SJCRH30 (cell line): ENCODE measurements at regions not wholly inside any gene's neighbourhood (a gene's known extent, or its start where the extent isn't known, plus 50 kb on each side); places are given as distances from the start of the nearest gene placed in this dataset.

Experiments used
- DNase-seq, 2 experiments: peaks; one replicate each; pipeline ENCODE4 v3.0.0-alpha.2; 2015 to 2020
- H3K27ac ChIP-seq: fragments of 250-450 bp; sonication (Bioruptor Pico); 2 replicates; pipeline ENCODE4 v1.5.1; 2020; ENCODE audit warnings: mild to moderate bottlenecking, moderate library complexity
- H3K27me3 ChIP-seq: fragments of 250-450 bp; sonication (Bioruptor Pico); 2 replicates; pipeline ENCODE4 v1.5.1; 2020; ENCODE audit warnings: mild to moderate bottlenecking, moderate library complexity
- H3K36me3 ChIP-seq: fragments of 250-450 bp; sonication (Bioruptor Pico); 2 replicates; pipeline ENCODE4 v1.5.1; 2020; ENCODE audit warnings: mild to moderate bottlenecking, moderate library complexity
- H3K4me1 ChIP-seq: fragments of 250-450 bp; sonication (Bioruptor Pico); 2 replicates; pipeline ENCODE4 v1.5.1; 2020; ENCODE audit warnings: mild to moderate bottlenecking, moderate library complexity
- H3K4me3 ChIP-seq: fragments of 250-450 bp; sonication (Bioruptor Pico); 2 replicates; pipeline ENCODE4 v1.5.1; 2020; ENCODE audit warnings: mild to moderate bottlenecking, moderate library complexity
- H3K9me3 ChIP-seq: fragments of 250-450 bp; sonication (Bioruptor Pico); replicated peaks from 2 replicates; pipeline ENCODE4 v1.5.1; 2020; ENCODE audit warnings: mild to moderate bottlenecking, moderate library complexity

GRCh38 chr9:82706786-82707185 lies 356.2 kb downstream of the RASEF start:
- no peak for DNase-seq
- no peak overlapping the region for H3K4me3 ChIP-seq

GRCh38 chr9:82716821-82717220 lies 346.1 kb downstream of the RASEF start:
- H3K27ac ChIP-seq: no peak overlapping the region
- no peaks in the 10 kb centered on the region for H3K4me1 ChIP-seq
- H3K9me3 ChIP-seq: no peaks in the 10 kb centered on the region
- no peaks in the 10 kb centered on the region for H3K36me3 ChIP-seq
- no peak overlapping the region for H3K4me3 ChIP-seq
- DNase-seq: no peak
- H3K27me3 ChIP-seq: no peaks in the 10 kb centered on the region

More at GRCh38 chr9:82706786-82707185, 356.2 kb downstream of the RASEF start:
- no peaks in the 10 kb centered on the region for H3K9me3 ChIP-seq
- no peaks in the 10 kb centered on the region for H3K4me1 ChIP-seq
- H3K27ac ChIP-seq: no peak overlapping the region
- no peaks in the 10 kb centered on the region for H3K36me3 ChIP-seq
- no peaks in the 10 kb centered on the region for H3K27me3 ChIP-seq

- Histone ChIP-seq H3K4me3 (no peak overlapping the region), H3K36me3 (no peaks in the 10 kb centered on the region), H3K27me3 (no peaks in the 10 kb centered on the region), H3K27ac (no peak overlapping the region), H3K9me3 (no peaks in the 10 kb centered on the region), H3K4me1 (no peaks in the 10 kb centered on the region)
- no peak for DNase-seq
Measured at GRCh38 chr9:82720515-82720914, 342.4 kb downstream of the RASEF start.

- Histone ChIP-seq H3K9me3 (no peaks in the 10 kb centered on the region), H3K36me3 (no peaks in the 10 kb centered on the region), H3K27ac (no peak overlapping the region), H3K4me1 (no peaks in the 10 kb centered on the region), H3K4me3 (no peak overlapping the region), H3K27me3 (no peaks in the 10 kb centered on the region)
- no peak for DNase-seq
Measured at GRCh38 chr9:82721593-82721992, 341.3 kb downstream of the RASEF start.

GRCh38 chr9:82722051-82722450 lies 340.9 kb downstream of the RASEF start:
- H3K9me3 ChIP-seq: no peaks in the 10 kb centered on the region
- no peaks in the 10 kb centered on the region for H3K27me3 ChIP-seq
- H3K4me1 ChIP-seq: no peaks in the 10 kb centered on the region
- no peak overlapping the region for H3K27ac ChIP-seq
- no peak for DNase-seq
- H3K4me3 ChIP-seq: no peak overlapping the region
- H3K36me3 ChIP-seq: no peaks in the 10 kb centered on the region

- Histone ChIP-seq H3K27me3 (no peaks in the 10 kb centered on the region), H3K36me3 (no peaks in the 10 kb centered on the region), H3K27ac (no peak overlapping the region), H3K4me3 (no peak overlapping the region), H3K9me3 (no peaks in the 10 kb centered on the region), H3K4me1 (no peaks in the 10 kb centered on the region)
- DNase-seq: no peak
Measured at GRCh38 chr9:82722561-82722960, 340.4 kb downstream of the RASEF start.

- H3K4me3 ChIP-seq: no peak overlapping the region
- no peak overlapping the region for H3K27ac ChIP-seq
- no peaks in the 10 kb centered on the region for H3K4me1 ChIP-seq
- no peak for DNase-seq
- H3K27me3 ChIP-seq: no peaks in the 10 kb centered on the region
- no peaks in the 10 kb centered on the region for H3K36me3 ChIP-seq
- H3K9me3 ChIP-seq: no peaks in the 10 kb centered on the region
Measured at GRCh38 chr9:82726424-82727276, 336.3 kb downstream of the RASEF start.

- H3K27ac ChIP-seq: no peak overlapping the region
- peaks cover 11% of the 10 kb centered on the region for H3K4me1 ChIP-seq
- no peaks in the 10 kb centered on the region for H3K9me3 ChIP-seq
- H3K36me3 ChIP-seq: no peaks in the 10 kb centered on the region
- H3K27me3 ChIP-seq: no peaks in the 10 kb centered on the region
- DNase-seq: no peak
- H3K4me3 ChIP-seq: no peak overlapping the region
Measured at GRCh38 chr9:82729141-82729540, 333.8 kb downstream of the RASEF start.

- no peak overlapping the region for H3K4me3 ChIP-seq
- DNase-seq: no peak
- H3K27me3 ChIP-seq: no peaks in the 10 kb centered on the region
Measured at GRCh38 chr9:82729991-82730589, 332.9 kb downstream of the RASEF start.

GRCh38 chr9:82732928-82733327 lies 330.0 kb downstream of the RASEF start:
- Histone ChIP-seq H3K36me3 (no peaks in the 10 kb centered on the region), H3K9me3 (no peaks in the 10 kb centered on the region), H3K27ac (no peak overlapping the region), H3K27me3 (no peaks in the 10 kb centered on the region), H3K4me1 (peaks cover 11% of the 10 kb centered on the region), H3K4me3 (no peak overlapping the region)
- DNase-seq: peak in 1 of 2 experiments; percentile 37

More at GRCh38 chr9:82729991-82730589, 332.9 kb downstream of the RASEF start:
- Histone ChIP-seq H3K27ac (no peak overlapping the region), H3K9me3 (no peaks in the 10 kb centered on the region), H3K4me1 (peaks cover 11% of the 10 kb centered on the region), H3K36me3 (no peaks in the 10 kb centered on the region)

- H3K27ac ChIP-seq: no peak overlapping the region
- no peak for DNase-seq
- H3K4me1 ChIP-seq: peaks cover 11% of the 10 kb centered on the region
- H3K36me3 ChIP-seq: no peaks in the 10 kb centered on the region
- H3K4me3 ChIP-seq: no peak overlapping the region
- H3K9me3 ChIP-seq: no peaks in the 10 kb centered on the region
- no peaks in the 10 kb centered on the region for H3K27me3 ChIP-seq
Measured at GRCh38 chr9:82736126-82736525, 326.8 kb downstream of the RASEF start.

- Histone ChIP-seq H3K4me3 (no peak overlapping the region), H3K27ac (no peak overlapping the region), H3K9me3 (no peaks in the 10 kb centered on the region), H3K27me3 (no peaks in the 10 kb centered on the region), H3K36me3 (no peaks in the 10 kb centered on the region), H3K4me1 (peaks cover 11% of the 10 kb centered on the region)
- DNase-seq: no peak
Measured at GRCh38 chr9:82736701-82737100, 326.2 kb downstream of the RASEF start.

- no peak for DNase-seq
- Histone ChIP-seq H3K27me3 (no peaks in the 10 kb centered on the region), H3K4me1 (peaks cover 7% of the 10 kb centered on the region), H3K27ac (no peak overlapping the region), H3K36me3 (no peaks in the 10 kb centered on the region), H3K9me3 (no peaks in the 10 kb centered on the region), H3K4me3 (no peak overlapping the region)
Measured at GRCh38 chr9:82745919-82746318, 317.0 kb downstream of the RASEF start.

- Histone ChIP-seq H3K9me3 (no peaks in the 10 kb centered on the region), H3K27me3 (no peaks in the 10 kb centered on the region)
Measured at GRCh38 chr9:82750411-82750913, 312.5 kb downstream of the RASEF start.

GRCh38 chr9:82757924-82758323 lies 305.0 kb downstream of the RASEF start:
- Histone ChIP-seq H3K4me3 (no peak overlapping the region), H3K36me3 (no peaks in the 10 kb centered on the region), H3K27me3 (no peaks in the 10 kb centered on the region), H3K27ac (no peak overlapping the region), H3K9me3 (no peaks in the 10 kb centered on the region), H3K4me1 (no peaks in the 10 kb centered on the region)
- no peak for DNase-seq

More at GRCh38 chr9:82750411-82750913, 312.5 kb downstream of the RASEF start:
- DNase-seq: no peak
- Histone ChIP-seq H3K36me3 (no peaks in the 10 kb centered on the region), H3K4me3 (no peak overlapping the region), H3K4me1 (no peaks in the 10 kb centered on the region), H3K27ac (no peak overlapping the region)
